ENCODE measurements at regions not wholly inside any gene's neighbourhood (a gene's known extent, or its start where the extent isn't known, plus 50 kb on each side); places are given as distances from the start of the nearest gene placed in this dataset.

DNA sequence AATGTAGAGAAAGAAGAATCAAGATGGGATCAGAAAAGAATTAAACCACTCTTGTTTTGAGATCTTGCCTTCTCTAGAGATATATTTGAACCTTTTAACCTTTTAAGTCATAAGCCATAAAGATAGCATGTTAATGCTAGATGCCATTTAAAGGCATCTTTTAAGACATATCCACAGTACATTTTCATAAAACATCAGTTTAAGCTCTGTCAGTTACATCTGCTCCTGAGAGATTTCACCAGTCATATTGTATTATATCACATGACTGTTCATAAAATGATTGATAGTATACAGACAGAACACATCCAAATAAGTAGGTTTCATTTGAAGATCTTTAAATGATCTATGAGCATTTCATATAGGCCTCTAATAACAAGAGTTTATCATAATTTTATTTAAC, 1238.5 kb downstream of the SLC16A7 start:
- Histone ChIP-seq H3K27ac (replicated peaks) (no peak overlapping the region), H3K27me3 (ENCODE audit: insufficient read depth, poor library complexity, severe bottlenecking) (no peaks in the 10 kb centered on the region), H3K4me3 (replicated peaks; ENCODE audit: insufficient read depth, low read length) (no peak overlapping the region)
- TF ChIP-seq, protein P1, sequence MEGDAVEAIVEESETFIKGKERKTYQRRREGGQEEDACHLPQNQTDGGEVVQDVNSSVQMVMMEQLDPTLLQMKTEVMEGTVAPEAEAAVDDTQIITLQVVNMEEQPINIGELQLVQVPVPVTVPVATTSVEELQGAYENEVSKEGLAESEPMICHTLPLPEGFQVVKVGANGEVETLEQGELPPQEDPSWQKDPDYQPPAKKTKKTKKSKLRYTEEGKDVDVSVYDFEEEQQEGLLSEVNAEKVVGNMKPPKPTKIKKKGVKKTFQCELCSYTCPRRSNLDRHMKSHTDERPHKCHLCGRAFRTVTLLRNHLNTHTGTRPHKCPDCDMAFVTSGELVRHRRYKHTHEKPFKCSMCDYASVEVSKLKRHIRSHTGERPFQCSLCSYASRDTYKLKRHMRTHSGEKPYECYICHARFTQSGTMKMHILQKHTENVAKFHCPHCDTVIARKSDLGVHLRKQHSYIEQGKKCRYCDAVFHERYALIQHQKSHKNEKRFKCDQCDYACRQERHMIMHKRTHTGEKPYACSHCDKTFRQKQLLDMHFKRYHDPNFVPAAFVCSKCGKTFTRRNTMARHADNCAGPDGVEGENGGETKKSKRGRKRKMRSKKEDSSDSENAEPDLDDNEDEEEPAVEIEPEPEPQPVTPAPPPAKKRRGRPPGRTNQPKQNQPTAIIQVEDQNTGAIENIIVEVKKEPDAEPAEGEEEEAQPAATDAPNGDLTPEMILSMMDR (IDR thresholded peaks at IDR 0.05; ENCODE audit: insufficient read depth, low read length) = no peak
- no peak for TF ChIP-seq GABPA (IDR thresholded peaks at IDR 0.05; ENCODE audit: low read depth)
- TF ChIP-seq REST (IDR thresholded peaks at IDR 0.05; ENCODE audit: insufficient replicate concordance, low read depth) = no peak
- no peak for TF ChIP-seq POLR2AphosphoS5 (IDR thresholded peaks at IDR 0.05; ENCODE audit: low read depth)
- no peak for TF ChIP-seq SPI1 (IDR thresholded peaks at IDR 0.05; ENCODE audit: borderline replicate concordance, low read depth)
- no peak for DNase-seq (ENCODE audit: low read depth in 1 of 2, low spot score in 1 of 2)

DNA sequence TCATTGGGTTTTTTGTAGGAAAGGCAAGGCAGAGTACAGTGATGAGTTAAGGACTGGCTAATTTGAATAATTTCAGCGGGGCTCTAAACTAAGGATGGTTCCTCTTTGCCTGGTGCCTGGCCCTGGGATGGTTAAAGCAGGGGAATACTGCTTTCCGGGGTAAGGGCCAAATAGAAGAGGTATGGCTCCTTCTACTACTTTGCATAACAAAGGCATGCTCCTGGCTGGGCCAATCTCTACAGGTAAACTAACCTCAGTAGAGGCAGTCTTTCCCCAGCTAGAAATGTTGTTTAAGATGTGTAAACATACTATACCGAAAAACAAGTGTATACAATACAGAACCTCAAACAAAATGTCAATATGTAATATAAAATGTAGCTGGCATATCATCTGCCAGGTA, 1239.0 kb downstream of the SLC16A7 start:
- Histone ChIP-seq H3K4me3 (replicated peaks; ENCODE audit: insufficient read depth, low read length) (no peak overlapping the region), H3K27me3 (ENCODE audit: insufficient read depth, poor library complexity, severe bottlenecking) (no peaks in the 10 kb centered on the region), H3K27ac (replicated peaks) (no peak overlapping the region)
- no peak for DNase-seq (ENCODE audit: low read depth in 1 of 2, low spot score in 1 of 2)
- TF ChIP-seq SPI1 (IDR thresholded peaks at IDR 0.05; ENCODE audit: borderline replicate concordance, low read depth) (no peak), POLR2AphosphoS5 (IDR thresholded peaks at IDR 0.05; ENCODE audit: low read depth) (no peak), REST (IDR thresholded peaks at IDR 0.05; ENCODE audit: insufficient replicate concordance, low read depth) (no peak), GABPA (IDR thresholded peaks at IDR 0.05; ENCODE audit: low read depth) (no peak)
- TF ChIP-seq, protein P1 (IDR thresholded peaks at IDR 0.05; ENCODE audit: insufficient read depth, low read length) = no peak

DNA sequence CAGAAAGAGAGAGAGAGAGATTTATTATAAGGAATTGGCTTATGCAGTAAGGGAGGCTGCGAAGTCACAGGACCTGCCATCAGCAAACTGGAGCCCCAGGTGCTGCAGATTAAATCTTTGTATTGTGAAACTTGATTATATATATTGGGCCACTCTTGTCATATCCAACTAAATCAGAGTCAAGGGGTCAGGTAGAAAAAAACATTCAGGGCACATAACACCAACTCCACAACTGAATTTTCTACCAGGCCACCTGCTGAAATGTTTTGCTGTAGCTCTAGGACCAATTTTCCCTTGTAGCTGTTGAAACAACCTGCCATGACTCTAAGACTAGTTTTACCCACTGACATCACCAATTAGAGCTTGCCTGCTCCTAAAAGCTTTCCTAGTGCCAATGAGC, 1240.8 kb downstream of the SLC16A7 start:
- no peak for DNase-seq (ENCODE audit: low read depth in 1 of 2, low spot score in 1 of 2)
- no peak overlapping the region for H3K27ac ChIP-seq (replicated peaks)
- H3K27me3 ChIP-seq (ENCODE audit: insufficient read depth, poor library complexity, severe bottlenecking) = no peaks in the 10 kb centered on the region
- TF ChIP-seq POLR2AphosphoS5 (IDR thresholded peaks at IDR 0.05; ENCODE audit: low read depth) (no peak), SPI1 (IDR thresholded peaks at IDR 0.05; ENCODE audit: borderline replicate concordance, low read depth) (no peak)
- H3K4me3 ChIP-seq (replicated peaks; ENCODE audit: insufficient read depth, low read length) = no peak overlapping the region

DNA sequence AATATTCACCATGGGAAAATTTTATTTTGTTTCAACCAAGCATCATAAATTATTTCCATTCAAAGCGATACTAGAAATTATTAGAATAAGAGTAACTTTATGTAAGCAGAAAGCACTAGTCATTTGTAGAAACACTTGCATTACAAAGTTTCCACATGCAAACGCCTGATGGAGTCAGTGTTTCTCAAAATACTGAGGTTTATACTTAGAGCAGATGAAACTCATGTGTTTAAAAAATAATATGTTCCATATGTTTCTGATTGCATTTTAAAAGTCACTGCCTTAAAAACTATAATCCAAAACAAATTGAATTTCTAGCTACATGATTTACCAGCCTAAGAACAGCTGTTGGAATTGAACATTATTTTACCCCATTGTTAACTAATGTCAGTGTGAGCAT, 1246.4 kb downstream of the SLC16A7 start:
- Histone ChIP-seq H3K27me3 (ENCODE audit: insufficient read depth, poor library complexity, severe bottlenecking) (no peaks in the 10 kb centered on the region), H3K4me3 (replicated peaks; ENCODE audit: insufficient read depth, low read length) (no peak overlapping the region), H3K27ac (replicated peaks) (no peak overlapping the region)
- no peak for DNase-seq (ENCODE audit: low read depth in 1 of 2, low spot score in 1 of 2)
- TF ChIP-seq GABPA (IDR thresholded peaks at IDR 0.05; ENCODE audit: low read depth) = no peak
- TF ChIP-seq, protein P1 (IDR thresholded peaks at IDR 0.05; ENCODE audit: insufficient read depth, low read length) = no peak
